Gastrocnemius medialis (tissue), 4 donors: ENCODE measurements at regions not wholly inside any gene's neighbourhood (a gene's known extent, or its start where the extent isn't known, plus 50 kb on each side); places are given as distances from the start of the nearest gene placed in this dataset.

Experiments used
- ATAC-seq, 2 donors: fragments of 150-250 bp; one replicate each; pipeline ENCODE4 v1.9.1; 2016
- DNase-seq, 2 donors: peaks; one replicate each; pipeline ENCODE4 v3.0.0-alpha.2; 2019
- H3K27ac ChIP-seq, 4 donors: fragments of 200-600 bp; sonication (generic); 1 replicate in 1 of 4; 2 replicates in 3 of 4; pipeline ENCODE4 v1.5.1; 2016 to 2018; ENCODE audit warnings: mild to moderate bottlenecking in 2 of 4, moderate library complexity in 1 of 4
- H3K27me3 ChIP-seq, 3 donors: fragments of 200-600 bp; sonication (generic) in 2 of 3; 1 replicate in 1 of 3; 2 replicates in 2 of 3; pipeline versions ENCODE4 v1.5.1 to v1.6.0; 2016 to 2019; ENCODE audit warnings: mild to moderate bottlenecking in 1 of 3, moderate library complexity in 1 of 3
- H3K36me3 ChIP-seq, 2 donors: fragments of 200-600 bp; sonication (generic) in 1 of 2; one replicate each; pipeline ENCODE4 v1.5.1; 2017 to 2018
- H3K4me1 ChIP-seq, 2 donors: fragments of 200-600 bp; sonication (generic) in 1 of 2; one replicate each; pipeline ENCODE4 v1.5.1; 2016 to 2017; ENCODE audit warnings: mild to moderate bottlenecking in 2 of 2
- H3K4me3 ChIP-seq, 4 donors: fragments of 200-600 bp; sonication (generic) in 3 of 4; 1 replicate in 1 of 4; 2 replicates in 3 of 4; pipeline ENCODE4 v1.5.1; 2016 to 2019; ENCODE audit warnings: mild to moderate bottlenecking in 2 of 4
- H3K9me3 ChIP-seq, 3 donors: fragments of 200-600 bp; sonication (generic) in 2 of 3; 1 replicate in 1 of 3; 2 replicates in 2 of 3; pipeline ENCODE4 v1.5.1; 2016 to 2019
- CTCF ChIP-seq, 5 experiments: fragments of 450-650 bp in 3 of 5; fragments of 200-600 bp in 2 of 5; sonication (generic) in 2 of 5; IDR thresholded peaks in 4 of 5; conservative IDR thresholded peaks in 1 of 5; 1 replicate in 4 of 5; 2 replicates in 1 of 5; pipeline ENCODE4 v1.5.1; 2016 to 2019; ENCODE audit warnings: antibody characterized with exemption in 5 of 5, mild to moderate bottlenecking in 3 of 5, moderate library complexity in 3 of 5
- POLR2A ChIP-seq, 2 donors: fragments of 450-650 bp; IDR thresholded peaks; one replicate each; pipeline ENCODE4 v1.6.1; 2017; ENCODE audit warnings: antibody characterized with exemption in 2 of 2, mild to moderate bottlenecking in 2 of 2, moderate library complexity in 2 of 2
- in situ Hi-C, 4 donors: fragments of 200-750 bp; cut with MboI; loops; one replicate each; pipeline versions ENCODE4 v1.15.0 to v1.8.0; 2017; ENCODE audit warnings: low sequenced_read_pairs in 4 of 4
- intact Hi-C: fragments of 100-400 bp; cut with DNase I; formaldehyde crosslinking; loops from one replicate; pipeline ENCODE4 v1.15.1; 2023; ENCODE audit warnings: low total_unique reads

GRCh38 chr22:48025096-48025495 is 1262.6 kb downstream of the TBC1D22A start:
- Histone ChIP-seq H3K9me3 (no peaks in the 10 kb centered on the region), H3K27me3 (no peaks in the 10 kb centered on the region), H3K27ac (no peak overlapping the region), H3K4me1 (no peaks in the 10 kb centered on the region), H3K36me3 (no peaks in the 10 kb centered on the region), H3K4me3 (no peak overlapping the region)
- in situ Hi-C loops (no loop called here), intact Hi-C loops (no loop called here)
- DNase-seq, result no peak
- no peak for ATAC-seq
- no peak for TF ChIP-seq POLR2A (IDR thresholded peaks at IDR 0.05)
- TF ChIP-seq CTCF (IDR thresholded peaks at IDR 0.05 in 4 of 5, conservative IDR thresholded peaks at IDR 0.05 in 1 of 5), result no peak

- no peak overlapping the region for H3K27ac ChIP-seq
- no peaks in the 10 kb centered on the region for H3K9me3 ChIP-seq
- DNase-seq (no peak), ATAC-seq (no peak)
- no peak for TF ChIP-seq POLR2A (IDR thresholded peaks at IDR 0.05)
- no peak for TF ChIP-seq CTCF (IDR thresholded peaks at IDR 0.05 in 4 of 5, conservative IDR thresholded peaks at IDR 0.05 in 1 of 5)
- no peaks in the 10 kb centered on the region for H3K4me1 ChIP-seq
- in situ Hi-C loops, result no loop called here
- no peaks in the 10 kb centered on the region for H3K27me3 ChIP-seq
- intact Hi-C loops, result no loop called here
- H3K4me3 ChIP-seq, result no peak overlapping the region
- no peaks in the 10 kb centered on the region for H3K36me3 ChIP-seq
Observed at GRCh38 chr22:48021991-48022401, 1259.5 kb downstream of the TBC1D22A start.

GRCh38 chr22:48018346-48018745 is 1255.9 kb downstream of the TBC1D22A start:
- Histone ChIP-seq H3K27me3 (no peaks in the 10 kb centered on the region), H3K36me3 (no peaks in the 10 kb centered on the region), H3K9me3 (no peaks in the 10 kb centered on the region), H3K4me3 (no peak overlapping the region), H3K27ac (no peak overlapping the region), H3K4me1 (no peaks in the 10 kb centered on the region)
- no peak for ATAC-seq
- in situ Hi-C loops (no loop called here), intact Hi-C loops (no loop called here)
- TF ChIP-seq POLR2A (IDR thresholded peaks at IDR 0.05), result no peak
- no peak for TF ChIP-seq CTCF (IDR thresholded peaks at IDR 0.05 in 4 of 5, conservative IDR thresholded peaks at IDR 0.05 in 1 of 5)
- no peak for DNase-seq

GRCh38 chr22:48015701-48016100 is 1253.3 kb downstream of the TBC1D22A start:
- H3K4me3 ChIP-seq, result no peak overlapping the region
- no peak overlapping the region for H3K27ac ChIP-seq
- in situ Hi-C loops, result no loop called here
- no peaks in the 10 kb centered on the region for H3K27me3 ChIP-seq
- no peak for ATAC-seq
- intact Hi-C loops, result no loop called here
- H3K4me1 ChIP-seq, result no peaks in the 10 kb centered on the region
- H3K9me3 ChIP-seq, result no peaks in the 10 kb centered on the region
- no peaks in the 10 kb centered on the region for H3K36me3 ChIP-seq
- no peak for DNase-seq
- TF ChIP-seq POLR2A (IDR thresholded peaks at IDR 0.05) (no peak), CTCF (IDR thresholded peaks at IDR 0.05 in 4 of 5, conservative IDR thresholded peaks at IDR 0.05 in 1 of 5) (no peak)

- in situ Hi-C loops, result no loop called here
- ATAC-seq (no peak), DNase-seq (no peak)
- Histone ChIP-seq H3K4me1 (no peaks in the 10 kb centered on the region), H3K27ac (no peak overlapping the region), H3K36me3 (no peaks in the 10 kb centered on the region), H3K27me3 (peaks cover 0 to 2% (median 0%) of the 10 kb centered on the region in 3 donors), H3K9me3 (no peaks in the 10 kb centered on the region), H3K4me3 (no peak overlapping the region)
- intact Hi-C loops, result no loop called here
- TF ChIP-seq POLR2A (IDR thresholded peaks at IDR 0.05), result no peak
- TF ChIP-seq CTCF (IDR thresholded peaks at IDR 0.05 in 4 of 5, conservative IDR thresholded peaks at IDR 0.05 in 1 of 5), result no peak
Observed at GRCh38 chr22:48004936-48005335, 1242.5 kb downstream of the TBC1D22A start.
